Prostate gland (tissue), 2 donors: ENCODE measurements at regions not wholly inside any gene's neighbourhood (a gene's known extent, or its start where the extent isn't known, plus 50 kb on each side); places are given as distances from the start of the nearest gene placed in this dataset.

Source experiments
- DNase-seq: peaks from one replicate; pipeline ENCODE4 v3.0.0-alpha.2; 2019; ENCODE audit warnings: low spot score
- H3K27ac ChIP-seq, 2 donors: fragments of 200-600 bp; sonication (generic); 2 replicates each; pipeline ENCODE4 v1.5.1; 2017 to 2019
- H3K27me3 ChIP-seq: fragments of 200-600 bp; sonication (generic); replicated peaks from 2 replicates; pipeline ENCODE4 v1.5.1; 2019; ENCODE audit not compliant: insufficient read depth
- H3K36me3 ChIP-seq, 2 donors: fragments of 200-600 bp; sonication (generic); 1 replicate in 1 of 2; 2 replicates in 1 of 2; pipeline versions ENCODE4 v1.5.1 to v1.8.1; 2017 to 2019
- H3K4me1 ChIP-seq: fragments of 200-600 bp; sonication (generic); replicated peaks from 2 replicates; pipeline ENCODE4 v1.5.1; 2019
- H3K4me3 ChIP-seq, 2 donors: fragments of 200-600 bp; sonication (generic); 2 replicates each; pipeline ENCODE4 v1.5.1; 2017 to 2019
- H3K9me3 ChIP-seq: fragments of 200-600 bp; sonication (generic); 2 replicates; pipeline ENCODE4 v1.5.1; 2017
- CTCF ChIP-seq, 4 experiments: fragments of 200-600 bp in 2 of 4; fragments of 450-650 bp in 2 of 4; sonication (generic) in 2 of 4; IDR thresholded peaks; 1 replicate in 3 of 4; 2 replicates in 1 of 4; pipeline ENCODE4 v1.5.1; 2016 to 2019; ENCODE audit warnings: antibody characterized with exemption in 4 of 4, mild to moderate bottlenecking in 2 of 4, moderate library complexity in 2 of 4
- POLR2A ChIP-seq: fragments of 450-650 bp; IDR thresholded peaks from one replicate; pipeline ENCODE4 v1.6.1; 2016; ENCODE audit warnings: antibody characterized with exemption, mild to moderate bottlenecking
- POLR2AphosphoS5 ChIP-seq: sonication (generic); formaldehyde crosslinking; IDR thresholded peaks from one replicate; pipeline ENCODE4 v1.6.1; 2017; ENCODE audit warnings: antibody characterized with exemption
- WGBS: methylation state at CpG from one replicate; pipeline ENCODE4 v1.1.5; 2018; 5-methylcytosine and 5-hydroxymethylcytosine counted together
- intact Hi-C: fragments of 100-400 bp; cut with DNase I; formaldehyde crosslinking; loops from one replicate; pipeline ENCODE4 v1.14.2; 2022

GRCh38 chr3:105039004-105039403, 327.7 kb upstream of the ALCAM start:
- H3K27me3 ChIP-seq, result no peaks in the 10 kb centered on the region
- no peaks in the 10 kb centered on the region for H3K4me1 ChIP-seq
- no peaks in the 10 kb centered on the region for H3K9me3 ChIP-seq
- no peak overlapping the region for H3K27ac ChIP-seq
- intact Hi-C loops, result no loop called here
- no peak for TF ChIP-seq POLR2A
- TF ChIP-seq POLR2AphosphoS5, result no peak
- TF ChIP-seq CTCF (IDR thresholded peaks at IDR 0.05), result no peak
- WGBS, result 91% methylated on average over 2 of the region's 2 CpGs
- H3K4me3 ChIP-seq, result no peak overlapping the region
- no peaks in the 10 kb centered on the region for H3K36me3 ChIP-seq
- no peak for DNase-seq

- H3K4me1 ChIP-seq, result no peaks in the 10 kb centered on the region
- no peak for DNase-seq
- no peak overlapping the region for H3K27ac ChIP-seq
- no peaks in the 10 kb centered on the region for H3K27me3 ChIP-seq
- no peak for TF ChIP-seq POLR2AphosphoS5
- TF ChIP-seq CTCF (IDR thresholded peaks at IDR 0.05), result no peak
- no peak for TF ChIP-seq POLR2A
- 19% methylated on average over 1 of the region's 1 CpG for WGBS
- H3K9me3 ChIP-seq, result no peaks in the 10 kb centered on the region
- H3K36me3 ChIP-seq, result no peaks in the 10 kb centered on the region
- no peak overlapping the region for H3K4me3 ChIP-seq
- intact Hi-C loops, result no loop called here
These were observed 326.6 kb upstream of the ALCAM start for GRCh38 chr3:105040026-105040622.

GRCh38 chr3:105042586-105042985, 324.1 kb upstream of the ALCAM start:
- H3K27ac ChIP-seq, result no peak overlapping the region
- H3K4me3 ChIP-seq, result no peak overlapping the region
- no peaks in the 10 kb centered on the region for H3K36me3 ChIP-seq
- intact Hi-C loops, result no loop called here
- TF ChIP-seq POLR2AphosphoS5 (no peak), POLR2A (no peak), CTCF (IDR thresholded peaks at IDR 0.05) (no peak)
- H3K4me1 ChIP-seq, result no peaks in the 10 kb centered on the region
- H3K27me3 ChIP-seq, result no peaks in the 10 kb centered on the region
- 55% methylated on average over 3 of the region's 3 CpGs for WGBS
- no peak for DNase-seq
- H3K9me3 ChIP-seq, result no peaks in the 10 kb centered on the region

GRCh38 chr3:105051111-105051510, 315.6 kb upstream of the ALCAM start:
- H3K9me3 ChIP-seq, result no peaks in the 10 kb centered on the region
- DNase-seq, result no peak
- intact Hi-C loops, result no loop called here
- H3K27me3 ChIP-seq, result no peaks in the 10 kb centered on the region
- no peak for TF ChIP-seq CTCF (IDR thresholded peaks at IDR 0.05)
- TF ChIP-seq POLR2AphosphoS5, result no peak
- TF ChIP-seq POLR2A, result no peak
- no peaks in the 10 kb centered on the region for H3K4me1 ChIP-seq
- no peak overlapping the region for H3K27ac ChIP-seq
- no peaks in the 10 kb centered on the region for H3K36me3 ChIP-seq
- no peak overlapping the region for H3K4me3 ChIP-seq
- 96% methylated on average over 2 of the region's 2 CpGs for WGBS

GRCh38 chr3:105051972-105052371, 314.7 kb upstream of the ALCAM start:
- no peak for DNase-seq
- no peaks in the 10 kb centered on the region for H3K27me3 ChIP-seq
- TF ChIP-seq CTCF (IDR thresholded peaks at IDR 0.05), result no peak
- no peaks in the 10 kb centered on the region for H3K4me1 ChIP-seq
- H3K9me3 ChIP-seq, result no peaks in the 10 kb centered on the region
- 90% methylated on average over 1 of the region's 1 CpG for WGBS
- H3K27ac ChIP-seq, result no peak overlapping the region
- intact Hi-C loops, result no loop called here
- no peak overlapping the region for H3K4me3 ChIP-seq
- H3K36me3 ChIP-seq, result no peaks in the 10 kb centered on the region
